22Rv1 (cell line): ENCODE measurements at regions not wholly inside any gene's neighbourhood (a gene's known extent, or its start where the extent isn't known, plus 50 kb on each side); places are given as distances from the start of the nearest gene placed in this dataset.
"Not testable (repeated sequence)": the region's sequence is repeated elsewhere in the genome, so short reads cannot be mapped to it uniquely, and the experiment has no call there.

Source experiments
- CTCF ChIP-seq: fragments of 450-650 bp; IDR thresholded peaks from 2 replicates; pipeline ENCODE4 v1.5.1; 2017; ENCODE audit warnings: mild to moderate bottlenecking
- ZFX ChIP-seq: fragments of 450-650 bp; IDR thresholded peaks from 2 replicates; pipeline ENCODE4 v1.6.1; 2017; ENCODE audit warnings: antibody characterized with exemption, borderline replicate concordance

- not testable (repeated sequence) for TF ChIP-seq CTCF, ZFX
Observed at GRCh38 chrX:107376186-107376585, 73.3 kb upstream of the FRMPD3 start.
